ENCODE measurements at regions not wholly inside any gene's neighbourhood (a gene's known extent, or its start where the extent isn't known, plus 50 kb on each side); places are given as distances from the start of the nearest gene placed in this dataset.

DNA sequence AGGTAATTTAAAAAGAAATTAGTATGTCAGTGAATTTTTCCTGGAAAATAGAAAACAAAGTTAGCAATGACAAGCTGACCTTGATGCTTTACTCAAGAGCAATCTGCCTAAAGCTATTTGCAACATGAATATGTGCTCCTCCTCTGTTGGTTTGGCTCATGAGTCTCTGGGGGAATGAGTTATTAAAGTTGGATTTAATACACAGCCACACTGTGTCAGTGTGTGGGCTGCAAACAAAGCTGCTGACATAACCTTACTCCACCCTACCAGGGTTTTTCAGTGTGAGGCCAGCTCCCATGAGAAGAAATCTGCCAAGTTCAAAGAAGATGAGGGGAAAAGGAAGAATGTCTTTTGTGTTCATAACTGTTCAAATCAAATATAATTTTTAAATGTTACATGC is 280.5 kb downstream of the TLL1 start (continued):
- TF ChIP-seq, protein P1, sequence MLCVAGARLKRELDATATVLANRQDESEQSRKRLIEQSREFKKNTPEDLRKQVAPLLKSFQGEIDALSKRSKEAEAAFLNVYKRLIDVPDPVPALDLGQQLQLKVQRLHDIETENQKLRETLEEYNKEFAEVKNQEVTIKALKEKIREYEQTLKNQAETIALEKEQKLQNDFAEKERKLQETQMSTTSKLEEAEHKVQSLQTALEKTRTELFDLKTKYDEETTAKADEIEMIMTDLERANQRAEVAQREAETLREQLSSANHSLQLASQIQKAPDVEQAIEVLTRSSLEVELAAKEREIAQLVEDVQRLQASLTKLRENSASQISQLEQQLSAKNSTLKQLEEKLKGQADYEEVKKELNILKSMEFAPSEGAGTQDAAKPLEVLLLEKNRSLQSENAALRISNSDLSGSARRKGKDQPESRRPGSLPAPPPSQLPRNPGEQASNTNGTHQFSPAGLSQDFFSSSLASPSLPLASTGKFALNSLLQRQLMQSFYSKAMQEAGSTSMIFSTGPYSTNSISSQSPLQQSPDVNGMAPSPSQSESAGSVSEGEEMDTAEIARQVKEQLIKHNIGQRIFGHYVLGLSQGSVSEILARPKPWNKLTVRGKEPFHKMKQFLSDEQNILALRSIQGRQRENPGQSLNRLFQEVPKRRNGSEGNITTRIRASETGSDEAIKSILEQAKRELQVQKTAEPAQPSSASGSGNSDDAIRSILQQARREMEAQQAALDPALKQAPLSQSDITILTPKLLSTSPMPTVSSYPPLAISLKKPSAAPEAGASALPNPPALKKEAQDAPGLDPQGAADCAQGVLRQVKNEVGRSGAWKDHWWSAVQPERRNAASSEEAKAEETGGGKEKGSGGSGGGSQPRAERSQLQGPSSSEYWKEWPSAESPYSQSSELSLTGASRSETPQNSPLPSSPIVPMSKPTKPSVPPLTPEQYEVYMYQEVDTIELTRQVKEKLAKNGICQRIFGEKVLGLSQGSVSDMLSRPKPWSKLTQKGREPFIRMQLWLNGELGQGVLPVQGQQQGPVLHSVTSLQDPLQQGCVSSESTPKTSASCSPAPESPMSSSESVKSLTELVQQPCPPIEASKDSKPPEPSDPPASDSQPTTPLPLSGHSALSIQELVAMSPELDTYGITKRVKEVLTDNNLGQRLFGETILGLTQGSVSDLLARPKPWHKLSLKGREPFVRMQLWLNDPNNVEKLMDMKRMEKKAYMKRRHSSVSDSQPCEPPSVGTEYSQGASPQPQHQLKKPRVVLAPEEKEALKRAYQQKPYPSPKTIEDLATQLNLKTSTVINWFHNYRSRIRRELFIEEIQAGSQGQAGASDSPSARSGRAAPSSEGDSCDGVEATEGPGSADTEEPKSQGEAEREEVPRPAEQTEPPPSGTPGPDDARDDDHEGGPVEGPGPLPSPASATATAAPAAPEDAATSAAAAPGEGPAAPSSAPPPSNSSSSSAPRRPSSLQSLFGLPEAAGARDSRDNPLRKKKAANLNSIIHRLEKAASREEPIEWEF (CRISPR knock-in tag; IDR thresholded peaks at IDR 0.05): no peak
- no peak for TF ChIP-seq NR3C1 (CRISPR knock-in tag; IDR thresholded peaks at IDR 0.05)
- TF ChIP-seq, protein P2, sequence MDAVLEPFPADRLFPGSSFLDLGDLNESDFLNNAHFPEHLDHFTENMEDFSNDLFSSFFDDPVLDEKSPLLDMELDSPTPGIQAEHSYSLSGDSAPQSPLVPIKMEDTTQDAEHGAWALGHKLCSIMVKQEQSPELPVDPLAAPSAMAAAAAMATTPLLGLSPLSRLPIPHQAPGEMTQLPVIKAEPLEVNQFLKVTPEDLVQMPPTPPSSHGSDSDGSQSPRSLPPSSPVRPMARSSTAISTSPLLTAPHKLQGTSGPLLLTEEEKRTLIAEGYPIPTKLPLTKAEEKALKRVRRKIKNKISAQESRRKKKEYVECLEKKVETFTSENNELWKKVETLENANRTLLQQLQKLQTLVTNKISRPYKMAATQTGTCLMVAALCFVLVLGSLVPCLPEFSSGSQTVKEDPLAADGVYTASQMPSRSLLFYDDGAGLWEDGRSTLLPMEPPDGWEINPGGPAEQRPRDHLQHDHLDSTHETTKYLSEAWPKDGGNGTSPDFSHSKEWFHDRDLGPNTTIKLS (IDR thresholded peaks at IDR 0.05; ENCODE audit: borderline replicate concordance, low read depth): no peak
- no peak for TF ChIP-seq ZNF174 (CRISPR knock-in tag; IDR thresholded peaks at IDR 0.05)
- no peak for TF ChIP-seq ZNF75A (CRISPR knock-in tag; IDR thresholded peaks at IDR 0.05)
- TF ChIP-seq ZNF212 (CRISPR knock-in tag; IDR thresholded peaks at IDR 0.05): no peak
- TF ChIP-seq, protein P3, sequence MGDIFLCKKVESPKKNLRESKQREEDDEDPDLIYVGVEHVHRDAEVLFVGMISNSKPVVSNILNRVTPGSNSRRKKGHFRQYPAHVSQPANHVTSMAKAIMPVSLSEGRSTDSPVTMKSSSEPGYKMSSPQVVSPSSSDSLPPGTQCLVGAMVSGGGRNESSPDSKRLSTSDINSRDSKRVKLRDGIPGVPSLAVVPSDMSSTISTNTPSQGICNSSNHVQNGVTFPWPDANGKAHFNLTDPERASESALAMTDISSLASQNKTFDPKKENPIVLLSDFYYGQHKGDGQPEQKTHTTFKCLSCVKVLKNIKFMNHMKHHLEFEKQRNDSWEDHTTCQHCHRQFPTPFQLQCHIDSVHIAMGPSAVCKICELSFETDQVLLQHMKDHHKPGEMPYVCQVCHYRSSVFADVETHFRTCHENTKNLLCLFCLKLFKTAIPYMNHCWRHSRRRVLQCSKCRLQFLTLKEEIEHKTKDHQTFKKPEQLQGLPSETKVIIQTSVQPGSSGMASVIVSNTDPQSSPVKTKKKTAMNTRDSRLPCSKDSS (IDR thresholded peaks at IDR 0.05; ENCODE audit: low read depth, partially characterized antibody): no peak
- TF ChIP-seq HDAC2 (IDR thresholded peaks at IDR 0.05): no peak
